ENCODE measurements at regions not wholly inside any gene's neighbourhood (a gene's known extent, or its start where the extent isn't known, plus 50 kb on each side); places are given as distances from the start of the nearest gene placed in this dataset.

DNA sequence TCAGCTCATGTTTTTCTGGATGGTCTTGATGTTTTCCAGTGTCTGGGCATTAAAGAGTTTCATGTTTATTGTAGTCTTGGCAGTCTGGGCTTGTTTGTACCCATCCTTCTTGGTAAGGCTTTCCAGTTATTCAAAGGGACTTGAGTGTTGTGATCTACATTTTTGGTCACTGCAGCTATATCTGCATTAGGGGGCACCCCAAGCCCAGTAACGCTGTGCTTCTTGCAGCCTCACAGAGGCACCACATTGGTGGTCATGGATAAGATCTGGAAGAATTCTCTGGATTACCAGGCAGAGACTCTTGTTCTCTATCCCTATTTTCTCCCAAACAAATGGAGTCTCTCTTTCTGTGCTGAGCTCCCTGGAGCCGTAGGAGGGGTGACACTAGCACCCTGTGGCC, 451.5 kb upstream of the FAT3 start:
- TF ChIP-seq, protein P1, sequence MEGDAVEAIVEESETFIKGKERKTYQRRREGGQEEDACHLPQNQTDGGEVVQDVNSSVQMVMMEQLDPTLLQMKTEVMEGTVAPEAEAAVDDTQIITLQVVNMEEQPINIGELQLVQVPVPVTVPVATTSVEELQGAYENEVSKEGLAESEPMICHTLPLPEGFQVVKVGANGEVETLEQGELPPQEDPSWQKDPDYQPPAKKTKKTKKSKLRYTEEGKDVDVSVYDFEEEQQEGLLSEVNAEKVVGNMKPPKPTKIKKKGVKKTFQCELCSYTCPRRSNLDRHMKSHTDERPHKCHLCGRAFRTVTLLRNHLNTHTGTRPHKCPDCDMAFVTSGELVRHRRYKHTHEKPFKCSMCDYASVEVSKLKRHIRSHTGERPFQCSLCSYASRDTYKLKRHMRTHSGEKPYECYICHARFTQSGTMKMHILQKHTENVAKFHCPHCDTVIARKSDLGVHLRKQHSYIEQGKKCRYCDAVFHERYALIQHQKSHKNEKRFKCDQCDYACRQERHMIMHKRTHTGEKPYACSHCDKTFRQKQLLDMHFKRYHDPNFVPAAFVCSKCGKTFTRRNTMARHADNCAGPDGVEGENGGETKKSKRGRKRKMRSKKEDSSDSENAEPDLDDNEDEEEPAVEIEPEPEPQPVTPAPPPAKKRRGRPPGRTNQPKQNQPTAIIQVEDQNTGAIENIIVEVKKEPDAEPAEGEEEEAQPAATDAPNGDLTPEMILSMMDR (IDR thresholded peaks at IDR 0.05; ENCODE audit: insufficient read depth, low read length): no peak
- TF ChIP-seq GABPA (IDR thresholded peaks at IDR 0.05; ENCODE audit: low read depth) (no peak), POLR2AphosphoS5 (IDR thresholded peaks at IDR 0.05; ENCODE audit: low read depth) (no peak), SPI1 (IDR thresholded peaks at IDR 0.05; ENCODE audit: borderline replicate concordance, low read depth) (no peak)
- TF ChIP-seq, protein P2, sequence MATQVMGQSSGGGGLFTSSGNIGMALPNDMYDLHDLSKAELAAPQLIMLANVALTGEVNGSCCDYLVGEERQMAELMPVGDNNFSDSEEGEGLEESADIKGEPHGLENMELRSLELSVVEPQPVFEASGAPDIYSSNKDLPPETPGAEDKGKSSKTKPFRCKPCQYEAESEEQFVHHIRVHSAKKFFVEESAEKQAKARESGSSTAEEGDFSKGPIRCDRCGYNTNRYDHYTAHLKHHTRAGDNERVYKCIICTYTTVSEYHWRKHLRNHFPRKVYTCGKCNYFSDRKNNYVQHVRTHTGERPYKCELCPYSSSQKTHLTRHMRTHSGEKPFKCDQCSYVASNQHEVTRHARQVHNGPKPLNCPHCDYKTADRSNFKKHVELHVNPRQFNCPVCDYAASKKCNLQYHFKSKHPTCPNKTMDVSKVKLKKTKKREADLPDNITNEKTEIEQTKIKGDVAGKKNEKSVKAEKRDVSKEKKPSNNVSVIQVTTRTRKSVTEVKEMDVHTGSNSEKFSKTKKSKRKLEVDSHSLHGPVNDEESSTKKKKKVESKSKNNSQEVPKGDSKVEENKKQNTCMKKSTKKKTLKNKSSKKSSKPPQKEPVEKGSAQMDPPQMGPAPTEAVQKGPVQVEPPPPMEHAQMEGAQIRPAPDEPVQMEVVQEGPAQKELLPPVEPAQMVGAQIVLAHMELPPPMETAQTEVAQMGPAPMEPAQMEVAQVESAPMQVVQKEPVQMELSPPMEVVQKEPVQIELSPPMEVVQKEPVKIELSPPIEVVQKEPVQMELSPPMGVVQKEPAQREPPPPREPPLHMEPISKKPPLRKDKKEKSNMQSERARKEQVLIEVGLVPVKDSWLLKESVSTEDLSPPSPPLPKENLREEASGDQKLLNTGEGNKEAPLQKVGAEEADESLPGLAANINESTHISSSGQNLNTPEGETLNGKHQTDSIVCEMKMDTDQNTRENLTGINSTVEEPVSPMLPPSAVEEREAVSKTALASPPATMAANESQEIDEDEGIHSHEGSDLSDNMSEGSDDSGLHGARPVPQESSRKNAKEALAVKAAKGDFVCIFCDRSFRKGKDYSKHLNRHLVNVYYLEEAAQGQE (IDR thresholded peaks at IDR 0.05; ENCODE audit: insufficient replicate concordance, low read depth): no peak
